ENCODE measurements at regions not wholly inside any gene's neighbourhood (a gene's known extent, or its start where the extent isn't known, plus 50 kb on each side); places are given as distances from the start of the nearest gene placed in this dataset.

DNA sequence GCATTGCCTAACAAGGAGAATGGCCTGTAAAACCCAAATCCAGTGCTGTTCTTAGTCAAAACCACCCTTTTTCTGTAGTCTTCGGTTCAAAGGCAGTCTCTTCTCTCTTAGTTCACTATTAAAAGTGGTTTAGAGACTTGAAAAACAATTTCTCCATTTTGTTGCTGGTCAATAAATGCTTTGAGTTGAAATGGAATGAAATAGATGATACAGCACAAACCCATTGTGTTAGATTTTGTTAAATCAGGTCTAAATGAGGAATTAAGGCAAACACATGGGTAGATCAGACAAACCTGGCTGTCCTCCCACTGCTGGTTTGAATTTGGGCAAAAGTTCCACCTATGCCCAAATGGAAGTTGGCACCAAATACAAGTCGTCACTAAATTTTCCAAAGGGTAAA is 150.1 kb upstream of the SERTAD2 start:
- Histone ChIP-seq H4K91ac (replicated peaks; ENCODE audit: insufficient read length, low read length) (no peak overlapping the region), H3K27me3 (replicated peaks in 1 of 4; ENCODE audit: control insufficient read depth in 3 of 4, extremely low read depth in 1 of 4, insufficient read depth in 3 of 4, low read length in 3 of 4) (no peaks in the 10 kb centered on the region), H3K18ac (ENCODE audit: extremely low read depth, low read length) (no peak overlapping the region), H3K4me3 (ENCODE audit: extremely low read depth in 1 of 4, insufficient read depth in 2 of 4, low read depth in 3 of 4, low read length in 4 of 4) (no peak overlapping the region), H3K56ac (replicated peaks; ENCODE audit: insufficient read length, low read depth, low read length) (no peak overlapping the region), H2BK120ac (replicated peaks; ENCODE audit: low read depth, low read length) (no peak overlapping the region), H2AFZ (ENCODE audit: low read length) (no peak overlapping the region), H3K9ac (replicated peaks in 1 of 4; ENCODE audit: extremely low read depth in 1 of 4, low read depth in 3 of 4, low read length in 3 of 4) (no peak overlapping the region), H2BK15ac (ENCODE audit: low read length) (no peak overlapping the region), H2BK5ac (ENCODE audit: low read depth, low read length) (no peak overlapping the region), H3K4ac (replicated peaks; ENCODE audit: insufficient read length, low read depth, low read length) (no peak overlapping the region), H3K36me3 (ENCODE audit: control insufficient read depth in 2 of 4, insufficient read depth in 4 of 4, low read length in 3 of 4) (no peaks in the 10 kb centered on the region), H2AK5ac (ENCODE audit: low read depth, low read length) (no peak overlapping the region), H4K8ac (ENCODE audit: extremely low read depth, insufficient read depth, low read length) (no peak overlapping the region), H3K79me2 (ENCODE audit: control insufficient read depth in 1 of 2, insufficient read depth in 2 of 2, low read length in 2 of 2) (no peaks in the 10 kb centered on the region), H3K9me3 (ENCODE audit: insufficient read depth in 2 of 2, low read depth in 1 of 2, low read length in 1 of 2) (no peaks in the 10 kb centered on the region), H3K27ac (ENCODE audit: low read depth, low read length) (no peak overlapping the region), H3K23ac (ENCODE audit: insufficient read length) (no peak overlapping the region), H3K14ac (ENCODE audit: insufficient read length) (no peak overlapping the region), H3K23me2 (ENCODE audit: low read depth, low read length) (no peaks in the 10 kb centered on the region), H3K79me1 (ENCODE audit: low read depth, low read length) (no peaks in the 10 kb centered on the region), H2BK12ac (ENCODE audit: low read depth, low read length) (no peak overlapping the region), H3K4me1 (replicated peaks in 1 of 4; ENCODE audit: control insufficient read depth in 3 of 4, insufficient read depth in 4 of 4, low read length in 3 of 4) (no peaks in the 10 kb centered on the region), H3K4me2 (ENCODE audit: insufficient read depth in 1 of 2, low read depth in 2 of 2, low read length in 2 of 2) (no peak overlapping the region), H2BK20ac (ENCODE audit: low read length) (no peak overlapping the region), H4K5ac (ENCODE audit: insufficient read length, low read depth, low read length) (no peak overlapping the region), H4K20me1 (replicated peaks in 1 of 2; ENCODE audit: control insufficient read depth in 1 of 2, insufficient read depth in 2 of 2, low read length in 2 of 2) (no peaks in the 10 kb centered on the region)
- FAIRE-seq (no peak), DNase-seq (ENCODE audit: low read depth in 1 of 2, low spot score in 2 of 2) (no peak)
- POLR2A ChIA-PET (ENCODE audit: partially characterized antibody): no interaction called here
- CTCF ChIA-PET (ENCODE audit: partially characterized antibody): no interaction called here
- WGBS, 2 experiments (ENCODE audit: extremely low coverage in 1 of 2, insufficient coverage in 1 of 2, insufficient read length in 1 of 2, insufficient replicate concordance in 2 of 2, low coverage in 1 of 2, low lambda C conversion rate in 2 of 2, missing lambda C conversion rate in 1 of 2): 79% methylated on average over 2 of the region's 2 CpGs; no CpG with 5 or more reads in 1 of the 2 experiments
- TF ChIP-seq GTF2F1 (IDR thresholded peaks at IDR 0.05; ENCODE audit: borderline replicate concordance, low read depth, low read length): no peak
- TF ChIP-seq, protein P1, sequence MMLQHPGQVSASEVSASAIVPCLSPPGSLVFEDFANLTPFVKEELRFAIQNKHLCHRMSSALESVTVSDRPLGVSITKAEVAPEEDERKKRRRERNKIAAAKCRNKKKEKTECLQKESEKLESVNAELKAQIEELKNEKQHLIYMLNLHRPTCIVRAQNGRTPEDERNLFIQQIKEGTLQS (IDR thresholded peaks at IDR 0.05; ENCODE audit: insufficient read depth, low read depth, low read length): no peak
- no peak for TF ChIP-seq RAD21 (IDR thresholded peaks at IDR 0.05 in 1 of 2, conservative IDR thresholded peaks at IDR 0.05 in 1 of 2; ENCODE audit: low read depth in 2 of 2, low read length in 2 of 2)
- no peak for TF ChIP-seq BRCA1 (IDR thresholded peaks at IDR 0.05; ENCODE audit: low read depth, low read length)
- no peak for TF ChIP-seq SIN3A (conservative IDR thresholded peaks at IDR 0.05 in 1 of 2, IDR thresholded peaks at IDR 0.05 in 1 of 2; ENCODE audit: low read depth in 1 of 2, low read length in 2 of 2)
- TF ChIP-seq E2F6 (IDR thresholded peaks at IDR 0.05): no peak
- no peak for TF ChIP-seq CTCF (IDR thresholded peaks at IDR 0.05; ENCODE audit: control extremely low read depth in 1 of 3, insufficient read depth in 1 of 3, low read depth in 1 of 3, low read length in 3 of 3)
- TF ChIP-seq CHD1 (IDR thresholded peaks at IDR 0.05; ENCODE audit: low read depth, low read length): no peak
- TF ChIP-seq, protein P2, sequence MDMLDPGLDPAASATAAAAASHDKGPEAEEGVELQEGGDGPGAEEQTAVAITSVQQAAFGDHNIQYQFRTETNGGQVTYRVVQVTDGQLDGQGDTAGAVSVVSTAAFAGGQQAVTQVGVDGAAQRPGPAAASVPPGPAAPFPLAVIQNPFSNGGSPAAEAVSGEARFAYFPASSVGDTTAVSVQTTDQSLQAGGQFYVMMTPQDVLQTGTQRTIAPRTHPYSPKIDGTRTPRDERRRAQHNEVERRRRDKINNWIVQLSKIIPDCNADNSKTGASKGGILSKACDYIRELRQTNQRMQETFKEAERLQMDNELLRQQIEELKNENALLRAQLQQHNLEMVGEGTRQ (IDR thresholded peaks at IDR 0.05; ENCODE audit: low read length): no peak

All from H1 (cell line).